ENCODE measurements at regions not wholly inside any gene's neighbourhood (a gene's known extent, or its start where the extent isn't known, plus 50 kb on each side); places are given as distances from the start of the nearest gene placed in this dataset.

- TF ChIP-seq, protein P1, sequence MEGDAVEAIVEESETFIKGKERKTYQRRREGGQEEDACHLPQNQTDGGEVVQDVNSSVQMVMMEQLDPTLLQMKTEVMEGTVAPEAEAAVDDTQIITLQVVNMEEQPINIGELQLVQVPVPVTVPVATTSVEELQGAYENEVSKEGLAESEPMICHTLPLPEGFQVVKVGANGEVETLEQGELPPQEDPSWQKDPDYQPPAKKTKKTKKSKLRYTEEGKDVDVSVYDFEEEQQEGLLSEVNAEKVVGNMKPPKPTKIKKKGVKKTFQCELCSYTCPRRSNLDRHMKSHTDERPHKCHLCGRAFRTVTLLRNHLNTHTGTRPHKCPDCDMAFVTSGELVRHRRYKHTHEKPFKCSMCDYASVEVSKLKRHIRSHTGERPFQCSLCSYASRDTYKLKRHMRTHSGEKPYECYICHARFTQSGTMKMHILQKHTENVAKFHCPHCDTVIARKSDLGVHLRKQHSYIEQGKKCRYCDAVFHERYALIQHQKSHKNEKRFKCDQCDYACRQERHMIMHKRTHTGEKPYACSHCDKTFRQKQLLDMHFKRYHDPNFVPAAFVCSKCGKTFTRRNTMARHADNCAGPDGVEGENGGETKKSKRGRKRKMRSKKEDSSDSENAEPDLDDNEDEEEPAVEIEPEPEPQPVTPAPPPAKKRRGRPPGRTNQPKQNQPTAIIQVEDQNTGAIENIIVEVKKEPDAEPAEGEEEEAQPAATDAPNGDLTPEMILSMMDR (IDR thresholded peaks at IDR 0.05; ENCODE audit: low read depth, low read length, poor library complexity, severe bottlenecking), result no peak
- no peak for TF ChIP-seq EZH2phosphoT487 (IDR thresholded peaks at IDR 0.05; ENCODE audit: borderline replicate concordance, low read length)
- H3K79me2 ChIP-seq (ENCODE audit: control insufficient read depth, low read length), result no peaks in the 10 kb centered on the region
- no peak overlapping the region for H3K4me2 ChIP-seq (ENCODE audit: low read length)
- H3K4me3 ChIP-seq (ENCODE audit: low read length), result no peak overlapping the region
- no peaks in the 10 kb centered on the region for H3K4me1 ChIP-seq (ENCODE audit: control insufficient read depth, low read length)
- no peaks in the 10 kb centered on the region for H3K27me3 ChIP-seq (ENCODE audit: control insufficient read depth, low read length)
- no peaks in the 10 kb centered on the region for H3K9me3 ChIP-seq (ENCODE audit: control insufficient read depth, insufficient read depth, low read length)
- no peak overlapping the region for H3K27ac ChIP-seq (ENCODE audit: low read depth, low read length)
- no peaks in the 10 kb centered on the region for H3K36me3 ChIP-seq (ENCODE audit: control insufficient read depth, low read length)
- no peaks in the 10 kb centered on the region for H3F3A ChIP-seq (ENCODE audit: control insufficient read depth, insufficient read depth)
- H3K9me2 ChIP-seq (replicated peaks; ENCODE audit: control insufficient read depth, low read length), result no peaks in the 10 kb centered on the region
- H4K20me1 ChIP-seq (ENCODE audit: control insufficient read depth, insufficient read depth, low read depth, low read length), result no peaks in the 10 kb centered on the region
Measured at GRCh38 chr16:85248342-85248741, 136.1 kb upstream of the CIBAR2 start.

- Histone ChIP-seq H3K4me2 (ENCODE audit: low read length) (no peak overlapping the region), H3K27ac (ENCODE audit: low read depth, low read length) (no peak overlapping the region), H3K79me2 (ENCODE audit: control insufficient read depth, low read length) (no peaks in the 10 kb centered on the region), H3K36me3 (ENCODE audit: control insufficient read depth, low read length) (no peaks in the 10 kb centered on the region), H3F3A (ENCODE audit: control insufficient read depth, insufficient read depth) (no peaks in the 10 kb centered on the region), H4K20me1 (ENCODE audit: control insufficient read depth, insufficient read depth, low read depth, low read length) (no peaks in the 10 kb centered on the region), H3K4me1 (ENCODE audit: control insufficient read depth, low read length) (no peaks in the 10 kb centered on the region), H3K9me2 (replicated peaks; ENCODE audit: control insufficient read depth, low read length) (no peaks in the 10 kb centered on the region), H3K4me3 (ENCODE audit: low read length) (no peak overlapping the region), H3K9me3 (ENCODE audit: control insufficient read depth, insufficient read depth, low read length) (no peaks in the 10 kb centered on the region), H3K27me3 (ENCODE audit: control insufficient read depth, low read length) (no peaks in the 10 kb centered on the region)
- no peak for TF ChIP-seq EZH2phosphoT487 (IDR thresholded peaks at IDR 0.05; ENCODE audit: borderline replicate concordance, low read length)
- TF ChIP-seq, protein P1 (IDR thresholded peaks at IDR 0.05; ENCODE audit: low read depth, low read length, poor library complexity, severe bottlenecking), result no peak
Measured at GRCh38 chr16:85248857-85249256, 136.6 kb upstream of the CIBAR2 start.

DNA sequence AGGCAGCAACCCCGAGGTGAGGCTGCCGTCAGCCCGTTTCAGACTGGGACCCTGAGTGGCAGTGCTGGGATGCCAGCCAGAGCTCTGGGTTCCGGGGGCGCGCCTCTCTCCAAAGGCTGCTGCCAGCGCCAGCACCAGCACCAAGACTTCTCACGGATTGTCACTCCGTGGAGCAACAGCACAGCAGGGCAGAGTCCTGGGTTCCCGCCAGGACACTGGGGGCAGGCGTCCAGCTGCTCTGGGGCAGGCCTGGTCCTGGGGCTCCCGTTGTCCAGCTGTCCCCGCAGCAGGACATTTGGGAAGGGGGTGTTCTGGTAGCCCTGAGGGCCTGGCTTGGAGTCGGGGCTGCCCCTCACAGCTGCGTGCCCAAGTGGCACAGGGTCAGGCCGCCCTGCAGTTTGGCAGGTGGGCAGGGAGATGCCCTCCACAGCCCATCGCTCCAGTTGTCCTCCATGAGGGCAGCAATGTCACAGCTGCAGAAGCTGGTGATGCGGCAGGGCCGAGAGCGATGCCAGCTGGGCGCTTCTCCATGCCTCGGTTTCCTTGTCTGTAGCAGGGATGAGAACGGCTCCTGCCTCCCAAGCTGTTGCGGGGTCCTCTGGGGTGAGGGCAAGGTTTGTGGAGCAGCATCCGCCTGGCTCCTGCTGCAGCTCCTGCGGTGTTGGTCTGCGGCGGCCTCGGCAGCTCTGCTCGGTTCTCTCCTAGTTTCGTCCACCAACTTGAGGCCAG is 137.3 kb upstream of the CIBAR2 start:
- Histone ChIP-seq H4K20me1 (ENCODE audit: control insufficient read depth, insufficient read depth, low read depth, low read length) (no peaks in the 10 kb centered on the region), H3K27ac (ENCODE audit: low read depth, low read length) (no peak overlapping the region)

More for the DNA sequence above, 137.3 kb upstream of the CIBAR2 start:
- no peaks in the 10 kb centered on the region for H3F3A ChIP-seq (ENCODE audit: control insufficient read depth, insufficient read depth)
- H3K27me3 ChIP-seq (ENCODE audit: control insufficient read depth, low read length), result no peaks in the 10 kb centered on the region
- H3K9me2 ChIP-seq (replicated peaks; ENCODE audit: control insufficient read depth, low read length), result no peaks in the 10 kb centered on the region
- H3K79me2 ChIP-seq (ENCODE audit: control insufficient read depth, low read length), result no peaks in the 10 kb centered on the region
- H3K9me3 ChIP-seq (ENCODE audit: control insufficient read depth, insufficient read depth, low read length), result no peaks in the 10 kb centered on the region
- TF ChIP-seq EZH2phosphoT487 (IDR thresholded peaks at IDR 0.05; ENCODE audit: borderline replicate concordance, low read length), result no peak
- TF ChIP-seq, protein P1 (IDR thresholded peaks at IDR 0.05; ENCODE audit: low read depth, low read length, poor library complexity, severe bottlenecking), result no peak
- H3K4me1 ChIP-seq (ENCODE audit: control insufficient read depth, low read length), result no peaks in the 10 kb centered on the region
- no peak overlapping the region for H3K4me3 ChIP-seq (ENCODE audit: low read length)
- H3K36me3 ChIP-seq (ENCODE audit: control insufficient read depth, low read length), result no peaks in the 10 kb centered on the region
- H3K4me2 ChIP-seq (ENCODE audit: low read length), result no peak overlapping the region
